Upper lobe of left lung (tissue), 4 donors: ENCODE measurements at regions not wholly inside any gene's neighbourhood (a gene's known extent, or its start where the extent isn't known, plus 50 kb on each side); places are given as distances from the start of the nearest gene placed in this dataset.

Source experiments
- POLR2A ChIP-seq, 4 donors: fragments of 450-650 bp; IDR thresholded peaks; one replicate each; pipeline ENCODE4 v1.5.1; 2016 to 2017; ENCODE audit warnings: antibody characterized with exemption in 4 of 4, mild to moderate bottlenecking in 2 of 4
- POLR2AphosphoS5 ChIP-seq, 2 donors: sonication (generic); formaldehyde crosslinking; IDR thresholded peaks; one replicate each; pipeline ENCODE4 v1.5.1; 2017; ENCODE audit warnings: antibody characterized with exemption in 2 of 2
- TF ChIP-seq, protein P1 (sequence below), 6 experiments: fragments of 450-650 bp in 4 of 6; fragments of 200-600 bp in 2 of 6; sonication (generic) in 2 of 6; IDR thresholded peaks; one replicate each; pipeline ENCODE4 v1.5.1; 2016 to 2019; ENCODE audit warnings: antibody characterized with exemption in 6 of 6

GRCh38 chr2:226256237-226256636 lies 543.4 kb downstream of the IRS1 start:
- TF ChIP-seq, protein P1, sequence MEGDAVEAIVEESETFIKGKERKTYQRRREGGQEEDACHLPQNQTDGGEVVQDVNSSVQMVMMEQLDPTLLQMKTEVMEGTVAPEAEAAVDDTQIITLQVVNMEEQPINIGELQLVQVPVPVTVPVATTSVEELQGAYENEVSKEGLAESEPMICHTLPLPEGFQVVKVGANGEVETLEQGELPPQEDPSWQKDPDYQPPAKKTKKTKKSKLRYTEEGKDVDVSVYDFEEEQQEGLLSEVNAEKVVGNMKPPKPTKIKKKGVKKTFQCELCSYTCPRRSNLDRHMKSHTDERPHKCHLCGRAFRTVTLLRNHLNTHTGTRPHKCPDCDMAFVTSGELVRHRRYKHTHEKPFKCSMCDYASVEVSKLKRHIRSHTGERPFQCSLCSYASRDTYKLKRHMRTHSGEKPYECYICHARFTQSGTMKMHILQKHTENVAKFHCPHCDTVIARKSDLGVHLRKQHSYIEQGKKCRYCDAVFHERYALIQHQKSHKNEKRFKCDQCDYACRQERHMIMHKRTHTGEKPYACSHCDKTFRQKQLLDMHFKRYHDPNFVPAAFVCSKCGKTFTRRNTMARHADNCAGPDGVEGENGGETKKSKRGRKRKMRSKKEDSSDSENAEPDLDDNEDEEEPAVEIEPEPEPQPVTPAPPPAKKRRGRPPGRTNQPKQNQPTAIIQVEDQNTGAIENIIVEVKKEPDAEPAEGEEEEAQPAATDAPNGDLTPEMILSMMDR (IDR thresholded peaks at IDR 0.05) = no peak
- TF ChIP-seq POLR2A (IDR thresholded peaks at IDR 0.05) (no peak), POLR2AphosphoS5 (IDR thresholded peaks at IDR 0.05) (no peak)
